HL-60 (cell line): ENCODE measurements at regions not wholly inside any gene's neighbourhood (a gene's known extent, or its start where the extent isn't known, plus 50 kb on each side); places are given as distances from the start of the nearest gene placed in this dataset.

ENCODE experiments used
- GABPA ChIP-seq: IDR thresholded peaks from 2 replicates; pipeline ENCODE4 v1.6.1; 2012; ENCODE audit warnings: low read depth
- POLR2AphosphoS5 ChIP-seq: IDR thresholded peaks from 2 replicates; pipeline ENCODE4 v1.6.1; 2012; ENCODE audit warnings: low read depth
- TF ChIP-seq, protein P1 (sequence below): IDR thresholded peaks from one replicate; pipeline ENCODE4 v1.5.1; 2011; ENCODE audit warnings: low read length, control low read depth, inconsistent platforms; ENCODE audit not compliant: insufficient read depth
- TF ChIP-seq, protein P2 (sequence below): IDR thresholded peaks from 2 replicates; pipeline ENCODE4 v1.6.1; 2012; ENCODE audit warnings: low read depth; ENCODE audit not compliant: insufficient replicate concordance

DNA sequence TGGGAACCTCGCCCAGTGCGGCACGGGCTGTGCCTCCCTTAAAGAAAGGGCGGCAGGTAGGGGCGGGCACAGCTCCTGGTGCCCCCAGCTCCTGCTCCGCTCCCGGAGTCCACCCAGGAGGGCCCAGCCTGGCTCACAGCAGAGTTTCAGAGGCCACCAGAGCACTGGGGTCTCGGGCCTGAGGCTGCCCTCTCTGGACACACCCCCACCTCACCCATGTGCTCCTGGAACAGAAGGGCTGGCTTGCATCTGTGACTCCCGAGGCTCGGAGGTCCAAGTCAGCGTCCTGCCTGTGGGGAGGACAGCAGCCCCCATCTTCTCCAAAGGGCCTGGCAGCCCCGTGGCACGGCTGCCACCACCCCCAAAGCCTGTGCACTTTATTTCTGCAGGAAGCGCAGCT, 62.7 kb downstream of the RBFOX3 start:
- TF ChIP-seq, protein P1, sequence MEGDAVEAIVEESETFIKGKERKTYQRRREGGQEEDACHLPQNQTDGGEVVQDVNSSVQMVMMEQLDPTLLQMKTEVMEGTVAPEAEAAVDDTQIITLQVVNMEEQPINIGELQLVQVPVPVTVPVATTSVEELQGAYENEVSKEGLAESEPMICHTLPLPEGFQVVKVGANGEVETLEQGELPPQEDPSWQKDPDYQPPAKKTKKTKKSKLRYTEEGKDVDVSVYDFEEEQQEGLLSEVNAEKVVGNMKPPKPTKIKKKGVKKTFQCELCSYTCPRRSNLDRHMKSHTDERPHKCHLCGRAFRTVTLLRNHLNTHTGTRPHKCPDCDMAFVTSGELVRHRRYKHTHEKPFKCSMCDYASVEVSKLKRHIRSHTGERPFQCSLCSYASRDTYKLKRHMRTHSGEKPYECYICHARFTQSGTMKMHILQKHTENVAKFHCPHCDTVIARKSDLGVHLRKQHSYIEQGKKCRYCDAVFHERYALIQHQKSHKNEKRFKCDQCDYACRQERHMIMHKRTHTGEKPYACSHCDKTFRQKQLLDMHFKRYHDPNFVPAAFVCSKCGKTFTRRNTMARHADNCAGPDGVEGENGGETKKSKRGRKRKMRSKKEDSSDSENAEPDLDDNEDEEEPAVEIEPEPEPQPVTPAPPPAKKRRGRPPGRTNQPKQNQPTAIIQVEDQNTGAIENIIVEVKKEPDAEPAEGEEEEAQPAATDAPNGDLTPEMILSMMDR, result no peak
- TF ChIP-seq GABPA, result no peak
- TF ChIP-seq, protein P2, sequence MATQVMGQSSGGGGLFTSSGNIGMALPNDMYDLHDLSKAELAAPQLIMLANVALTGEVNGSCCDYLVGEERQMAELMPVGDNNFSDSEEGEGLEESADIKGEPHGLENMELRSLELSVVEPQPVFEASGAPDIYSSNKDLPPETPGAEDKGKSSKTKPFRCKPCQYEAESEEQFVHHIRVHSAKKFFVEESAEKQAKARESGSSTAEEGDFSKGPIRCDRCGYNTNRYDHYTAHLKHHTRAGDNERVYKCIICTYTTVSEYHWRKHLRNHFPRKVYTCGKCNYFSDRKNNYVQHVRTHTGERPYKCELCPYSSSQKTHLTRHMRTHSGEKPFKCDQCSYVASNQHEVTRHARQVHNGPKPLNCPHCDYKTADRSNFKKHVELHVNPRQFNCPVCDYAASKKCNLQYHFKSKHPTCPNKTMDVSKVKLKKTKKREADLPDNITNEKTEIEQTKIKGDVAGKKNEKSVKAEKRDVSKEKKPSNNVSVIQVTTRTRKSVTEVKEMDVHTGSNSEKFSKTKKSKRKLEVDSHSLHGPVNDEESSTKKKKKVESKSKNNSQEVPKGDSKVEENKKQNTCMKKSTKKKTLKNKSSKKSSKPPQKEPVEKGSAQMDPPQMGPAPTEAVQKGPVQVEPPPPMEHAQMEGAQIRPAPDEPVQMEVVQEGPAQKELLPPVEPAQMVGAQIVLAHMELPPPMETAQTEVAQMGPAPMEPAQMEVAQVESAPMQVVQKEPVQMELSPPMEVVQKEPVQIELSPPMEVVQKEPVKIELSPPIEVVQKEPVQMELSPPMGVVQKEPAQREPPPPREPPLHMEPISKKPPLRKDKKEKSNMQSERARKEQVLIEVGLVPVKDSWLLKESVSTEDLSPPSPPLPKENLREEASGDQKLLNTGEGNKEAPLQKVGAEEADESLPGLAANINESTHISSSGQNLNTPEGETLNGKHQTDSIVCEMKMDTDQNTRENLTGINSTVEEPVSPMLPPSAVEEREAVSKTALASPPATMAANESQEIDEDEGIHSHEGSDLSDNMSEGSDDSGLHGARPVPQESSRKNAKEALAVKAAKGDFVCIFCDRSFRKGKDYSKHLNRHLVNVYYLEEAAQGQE, result no peak
- TF ChIP-seq POLR2AphosphoS5, result no peak
